ENCODE measurements at regions not wholly inside any gene's neighbourhood (a gene's known extent, or its start where the extent isn't known, plus 50 kb on each side); places are given as distances from the start of the nearest gene placed in this dataset.

DNA sequence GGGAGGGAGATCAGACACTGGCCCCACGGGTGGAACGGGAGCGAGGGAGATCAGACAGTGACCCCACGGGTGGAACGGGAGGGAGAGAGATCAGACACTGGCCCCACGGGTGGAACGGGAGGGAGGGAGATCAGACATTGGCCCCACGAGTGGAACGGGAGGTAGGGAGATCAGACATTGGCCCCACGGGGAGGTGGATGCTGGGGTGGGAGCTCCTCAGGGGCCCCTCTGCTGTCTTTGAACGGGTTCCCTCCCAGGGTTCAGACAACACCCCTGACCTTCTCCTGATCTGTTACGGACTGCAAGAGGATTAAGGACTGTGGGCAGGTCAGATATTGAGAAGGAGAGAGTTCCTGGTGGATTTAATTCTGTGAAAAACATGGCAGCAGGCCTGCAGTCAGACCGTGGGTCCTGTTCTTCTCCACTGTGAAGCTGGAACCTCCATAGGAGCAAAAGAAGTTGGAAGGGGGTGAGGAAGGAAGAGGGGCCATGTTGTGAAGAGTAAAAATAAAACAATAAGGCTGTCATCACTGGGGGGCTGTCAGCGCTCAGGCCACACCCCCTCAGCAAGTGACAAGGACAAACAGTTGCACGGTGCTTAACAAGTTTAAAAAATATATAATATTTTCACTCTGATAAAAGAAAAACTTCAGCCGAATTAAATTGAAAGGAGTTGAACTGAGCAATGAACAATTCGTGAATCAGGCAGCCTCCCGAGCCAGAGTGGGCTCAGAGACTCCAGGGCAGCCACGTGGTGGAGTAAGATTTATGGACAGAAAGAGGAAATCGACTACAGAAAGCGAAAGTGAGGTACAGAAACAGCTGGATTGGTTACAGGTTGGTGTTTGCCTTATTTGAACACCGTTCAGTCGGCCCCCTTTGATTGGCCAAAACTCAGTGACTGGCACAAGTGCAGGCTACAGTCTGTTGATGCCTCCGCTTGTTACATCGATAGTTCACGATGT, 348.7 kb upstream of the TNRC6C start:
- no peak overlapping the region for H3K9ac ChIP-seq (ENCODE audit: low read length in 5 of 5)
- peaks cover 0 to 12% (median 4%) of the 10 kb centered on the region in 5 donors for H3K27me3 ChIP-seq (ENCODE audit: control insufficient read depth in 5 of 5, insufficient read depth in 4 of 5, low read length in 5 of 5)
- no peaks in the 10 kb centered on the region for H3K9me3 ChIP-seq (ENCODE audit: control insufficient read depth in 5 of 5, low read length in 5 of 5)
- peak overlapping the region; percentile 32 to 54 (median 34) for H3K4me3 ChIP-seq (ENCODE audit: low read depth in 1 of 5, low read length in 5 of 5)
- no peaks in the 10 kb centered on the region for H3K36me3 ChIP-seq (ENCODE audit: control insufficient read depth in 5 of 5, insufficient read depth in 5 of 5, low read length in 5 of 5)
- peak overlapping the region; percentile 13 for H3K27ac ChIP-seq (ENCODE audit: low read depth, low read length)
- H3K4me1 ChIP-seq (ENCODE audit: control insufficient read depth in 5 of 5, insufficient read depth in 5 of 5, low read length in 5 of 5) = peaks cover 6 to 31% (median 26%) of the 10 kb centered on the region in 5 donors

- no peaks in the 10 kb centered on the region for H3K9me3 ChIP-seq (ENCODE audit: control insufficient read depth in 5 of 5, low read length in 5 of 5)
- peaks cover 7 to 34% (median 29%) of the 10 kb centered on the region in 5 donors for H3K4me1 ChIP-seq (ENCODE audit: control insufficient read depth in 5 of 5, insufficient read depth in 5 of 5, low read length in 5 of 5)
- H3K36me3 ChIP-seq (ENCODE audit: control insufficient read depth in 5 of 5, insufficient read depth in 5 of 5, low read length in 5 of 5) = no peaks in the 10 kb centered on the region
- peak overlapping the region; percentile 32 to 54 (median 34) for H3K4me3 ChIP-seq (ENCODE audit: low read depth in 1 of 5, low read length in 5 of 5)
- peaks cover 0 to 12% (median 4%) of the 10 kb centered on the region in 5 donors for H3K27me3 ChIP-seq (ENCODE audit: control insufficient read depth in 5 of 5, insufficient read depth in 4 of 5, low read length in 5 of 5)
- H3K27ac ChIP-seq (ENCODE audit: low read depth, low read length) = peak overlapping the region; percentile 13
- no peak overlapping the region for H3K9ac ChIP-seq (ENCODE audit: low read length in 5 of 5)
Observed at GRCh38 chr17:77610518-77610893, 348.0 kb upstream of the TNRC6C start.

DNA sequence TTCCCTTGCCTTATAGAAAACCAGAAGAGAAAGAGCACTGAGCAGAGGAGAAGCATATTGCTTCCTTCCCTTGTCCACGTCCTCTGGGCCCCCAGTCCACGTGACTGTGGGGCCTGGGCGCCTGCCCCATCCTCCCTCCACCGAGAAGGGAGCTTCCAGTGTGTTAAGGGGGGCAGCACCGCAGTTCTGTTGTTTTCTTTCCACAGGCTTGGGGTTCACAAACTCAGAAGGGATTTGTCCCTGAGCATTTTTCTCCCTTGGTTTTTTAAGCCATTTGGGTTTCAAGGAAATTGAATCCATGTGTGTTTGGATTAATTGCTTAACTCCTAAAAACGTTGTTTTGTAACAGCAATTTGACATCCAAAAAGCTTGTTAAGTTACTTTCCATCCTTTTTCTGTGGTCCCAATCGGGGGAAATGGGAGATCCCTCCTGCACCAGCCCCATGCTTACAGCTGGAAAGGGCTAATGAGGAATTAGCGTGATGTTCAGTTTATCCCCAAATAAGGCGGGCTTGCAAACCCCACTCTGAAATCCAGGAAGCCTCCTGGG, 347.5 kb upstream of the TNRC6C start:
- H3K9me3 ChIP-seq (ENCODE audit: control insufficient read depth in 5 of 5, low read length in 5 of 5) = no peaks in the 10 kb centered on the region
- no peak overlapping the region for H3K27ac ChIP-seq (ENCODE audit: low read depth, low read length)
- H3K27me3 ChIP-seq (ENCODE audit: control insufficient read depth in 5 of 5, insufficient read depth in 4 of 5, low read length in 5 of 5) = peaks cover 0 to 12% (median 4%) of the 10 kb centered on the region in 5 donors
- no peak overlapping the region for H3K9ac ChIP-seq (ENCODE audit: low read length in 5 of 5)
- H3K4me3 ChIP-seq (ENCODE audit: low read depth in 1 of 5, low read length in 5 of 5) = no peak overlapping the region
- no peaks in the 10 kb centered on the region for H3K36me3 ChIP-seq (ENCODE audit: control insufficient read depth in 5 of 5, insufficient read depth in 5 of 5, low read length in 5 of 5)
- peaks cover 9 to 39% (median 35%) of the 10 kb centered on the region in 5 donors for H3K4me1 ChIP-seq (ENCODE audit: control insufficient read depth in 5 of 5, insufficient read depth in 5 of 5, low read length in 5 of 5)

DNA sequence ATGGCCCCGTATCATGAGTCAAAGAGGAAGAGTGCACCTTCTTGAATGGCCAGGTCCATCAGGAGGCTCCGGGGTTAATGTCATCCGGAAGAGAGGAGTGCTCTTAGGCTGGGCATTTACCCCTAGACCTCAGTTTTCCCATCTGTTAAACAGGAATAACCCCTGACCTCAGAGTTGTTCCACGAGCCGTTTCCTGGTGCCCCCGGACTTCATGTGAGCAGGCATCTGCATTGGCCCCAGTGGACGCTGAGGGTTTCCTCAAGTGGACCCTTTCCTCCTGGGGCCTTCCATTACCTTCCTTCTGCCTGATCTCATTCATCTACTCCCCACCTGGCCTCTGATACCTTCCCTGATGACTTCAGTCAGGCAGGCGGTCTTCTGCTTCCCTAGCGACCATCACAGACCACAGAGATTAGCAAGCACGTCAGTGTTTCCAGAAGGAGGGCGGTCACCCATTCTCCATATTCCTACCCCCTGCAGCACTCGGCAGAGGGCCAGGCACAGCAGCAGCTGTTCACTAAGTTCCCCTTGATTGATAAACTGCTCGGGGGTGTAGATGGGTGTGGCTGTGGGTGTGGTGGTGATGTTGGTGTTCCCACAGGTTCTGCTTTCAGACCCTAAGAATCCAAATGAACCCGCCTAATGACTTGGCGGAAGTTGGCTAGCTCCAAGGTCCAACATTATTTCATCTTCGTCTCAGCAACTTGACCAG, 346.6 kb upstream of the TNRC6C start:
- H3K27ac ChIP-seq (ENCODE audit: low read depth, low read length) = no peak overlapping the region
- H3K36me3 ChIP-seq (ENCODE audit: control insufficient read depth in 5 of 5, insufficient read depth in 5 of 5, low read length in 5 of 5) = no peaks in the 10 kb centered on the region
- H3K9me3 ChIP-seq (ENCODE audit: control insufficient read depth in 5 of 5, low read length in 5 of 5) = no peaks in the 10 kb centered on the region
- peaks cover 9 to 44% (median 39%) of the 10 kb centered on the region in 5 donors for H3K4me1 ChIP-seq (ENCODE audit: control insufficient read depth in 5 of 5, insufficient read depth in 5 of 5, low read length in 5 of 5)
- H3K27me3 ChIP-seq (ENCODE audit: control insufficient read depth in 5 of 5, insufficient read depth in 4 of 5, low read length in 5 of 5) = peaks cover 0 to 12% (median 4%) of the 10 kb centered on the region in 5 donors
- H3K4me3 ChIP-seq (ENCODE audit: low read depth in 1 of 5, low read length in 5 of 5) = no peak overlapping the region
- H3K9ac ChIP-seq (ENCODE audit: low read length in 5 of 5) = no peak overlapping the region

- Histone ChIP-seq H3K27ac (ENCODE audit: low read depth, low read length) (no peak overlapping the region), H3K27me3 (ENCODE audit: control insufficient read depth in 5 of 5, insufficient read depth in 4 of 5, low read length in 5 of 5) (peaks cover 0 to 12% (median 4%) of the 10 kb centered on the region in 5 donors)
Observed at GRCh38 chr17:77613218-77613617, 345.3 kb upstream of the TNRC6C start.

GRCh38 chr17:77613627-77614026, 344.9 kb upstream of the TNRC6C start:
- H3K27ac ChIP-seq (ENCODE audit: low read depth, low read length) = no peak overlapping the region
- no peaks in the 10 kb centered on the region for H3K9me3 ChIP-seq (ENCODE audit: control insufficient read depth in 5 of 5, low read length in 5 of 5)
- no peak overlapping the region for H3K9ac ChIP-seq (ENCODE audit: low read length in 5 of 5)
- H3K4me3 ChIP-seq (ENCODE audit: low read depth in 1 of 5, low read length in 5 of 5) = no peak overlapping the region
- H3K4me1 ChIP-seq (ENCODE audit: control insufficient read depth in 5 of 5, insufficient read depth in 5 of 5, low read length in 5 of 5) = peaks cover 9 to 44% (median 39%) of the 10 kb centered on the region in 5 donors
- peaks cover 0 to 12% (median 4%) of the 10 kb centered on the region in 5 donors for H3K27me3 ChIP-seq (ENCODE audit: control insufficient read depth in 5 of 5, insufficient read depth in 4 of 5, low read length in 5 of 5)
- H3K36me3 ChIP-seq (ENCODE audit: control insufficient read depth in 5 of 5, insufficient read depth in 5 of 5, low read length in 5 of 5) = no peaks in the 10 kb centered on the region

More at GRCh38 chr17:77613218-77613617, 345.3 kb upstream of the TNRC6C start:
- Histone ChIP-seq H3K4me1 (ENCODE audit: control insufficient read depth in 5 of 5, insufficient read depth in 5 of 5, low read length in 5 of 5) (peaks cover 9 to 44% (median 39%) of the 10 kb centered on the region in 5 donors), H3K9ac (ENCODE audit: low read length in 5 of 5) (no peak overlapping the region), H3K4me3 (ENCODE audit: low read depth in 1 of 5, low read length in 5 of 5) (no peak overlapping the region), H3K36me3 (ENCODE audit: control insufficient read depth in 5 of 5, insufficient read depth in 5 of 5, low read length in 5 of 5) (no peaks in the 10 kb centered on the region), H3K9me3 (ENCODE audit: control insufficient read depth in 5 of 5, low read length in 5 of 5) (no peaks in the 10 kb centered on the region)

GRCh38 chr17:77615703-77616253, 342.7 kb upstream of the TNRC6C start:
- Histone ChIP-seq H3K4me1 (ENCODE audit: control insufficient read depth in 5 of 5, insufficient read depth in 5 of 5, low read length in 5 of 5) (peaks cover 9 to 28% (median 22%) of the 10 kb centered on the region in 5 donors), H3K9ac (ENCODE audit: low read length in 5 of 5) (no peak overlapping the region), H3K27me3 (ENCODE audit: control insufficient read depth in 5 of 5, insufficient read depth in 4 of 5, low read length in 5 of 5) (peaks cover 0 to 10% (median 0%) of the 10 kb centered on the region in 5 donors), H3K27ac (ENCODE audit: low read depth, low read length) (no peak overlapping the region), H3K36me3 (ENCODE audit: control insufficient read depth in 5 of 5, insufficient read depth in 5 of 5, low read length in 5 of 5) (no peaks in the 10 kb centered on the region), H3K4me3 (ENCODE audit: low read depth in 1 of 5, low read length in 5 of 5) (no peak overlapping the region), H3K9me3 (ENCODE audit: control insufficient read depth in 5 of 5, low read length in 5 of 5) (no peaks in the 10 kb centered on the region)

GRCh38 chr17:77616254-77616731, 342.2 kb upstream of the TNRC6C start:
- H3K9me3 ChIP-seq (ENCODE audit: control insufficient read depth in 5 of 5, low read length in 5 of 5) = no peaks in the 10 kb centered on the region
- H3K36me3 ChIP-seq (ENCODE audit: control insufficient read depth in 5 of 5, insufficient read depth in 5 of 5, low read length in 5 of 5) = no peaks in the 10 kb centered on the region
- no peak overlapping the region for H3K27ac ChIP-seq (ENCODE audit: low read depth, low read length)
- H3K27me3 ChIP-seq (ENCODE audit: control insufficient read depth in 5 of 5, insufficient read depth in 4 of 5, low read length in 5 of 5) = peaks cover 0 to 10% (median 0%) of the 10 kb centered on the region in 5 donors
- H3K9ac ChIP-seq (ENCODE audit: low read length in 5 of 5) = no peak overlapping the region
- H3K4me1 ChIP-seq (ENCODE audit: control insufficient read depth in 5 of 5, insufficient read depth in 5 of 5, low read length in 5 of 5) = peaks cover 6 to 22% (median 17%) of the 10 kb centered on the region in 5 donors
- no peak overlapping the region for H3K4me3 ChIP-seq (ENCODE audit: low read depth in 1 of 5, low read length in 5 of 5)

DNA sequence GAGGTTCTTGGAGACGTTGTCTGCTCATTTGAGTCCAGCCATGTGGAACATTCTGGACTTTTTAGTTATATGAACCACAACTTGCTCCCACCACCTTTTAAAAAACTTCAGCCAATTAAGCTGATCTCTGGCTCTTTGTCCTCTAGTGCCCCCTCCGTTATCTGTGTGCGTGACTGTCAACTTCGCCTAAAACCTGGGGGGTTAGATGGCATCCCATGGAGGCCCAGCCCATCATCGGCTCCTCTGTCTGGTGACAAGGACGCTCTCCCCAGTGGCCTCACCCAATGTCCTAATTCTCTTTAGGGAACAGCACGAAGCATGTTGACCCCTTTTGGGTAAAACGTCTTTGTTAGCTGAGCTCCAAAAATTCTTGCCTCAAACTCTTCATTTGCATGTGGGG, 341.0 kb upstream of the TNRC6C start:
- H3K4me3 ChIP-seq (ENCODE audit: low read depth in 1 of 5, low read length in 5 of 5) = no peak overlapping the region

More for the DNA sequence above, 341.0 kb upstream of the TNRC6C start:
- Histone ChIP-seq H3K27ac (ENCODE audit: low read depth, low read length) (no peak overlapping the region), H3K36me3 (ENCODE audit: control insufficient read depth in 5 of 5, insufficient read depth in 5 of 5, low read length in 5 of 5) (no peaks in the 10 kb centered on the region), H3K4me1 (ENCODE audit: control insufficient read depth in 5 of 5, insufficient read depth in 5 of 5, low read length in 5 of 5) (peaks cover 5 to 19% (median 12%) of the 10 kb centered on the region in 5 donors), H3K27me3 (ENCODE audit: control insufficient read depth in 5 of 5, insufficient read depth in 4 of 5, low read length in 5 of 5) (peaks cover 0 to 7% (median 0%) of the 10 kb centered on the region in 5 donors), H3K9ac (ENCODE audit: low read length in 5 of 5) (no peak overlapping the region), H3K9me3 (ENCODE audit: control insufficient read depth in 5 of 5, low read length in 5 of 5) (no peaks in the 10 kb centered on the region)
